ENCODE measurements at regions not wholly inside any gene's neighbourhood (a gene's known extent, or its start where the extent isn't known, plus 50 kb on each side); places are given as distances from the start of the nearest gene placed in this dataset.

DNA sequence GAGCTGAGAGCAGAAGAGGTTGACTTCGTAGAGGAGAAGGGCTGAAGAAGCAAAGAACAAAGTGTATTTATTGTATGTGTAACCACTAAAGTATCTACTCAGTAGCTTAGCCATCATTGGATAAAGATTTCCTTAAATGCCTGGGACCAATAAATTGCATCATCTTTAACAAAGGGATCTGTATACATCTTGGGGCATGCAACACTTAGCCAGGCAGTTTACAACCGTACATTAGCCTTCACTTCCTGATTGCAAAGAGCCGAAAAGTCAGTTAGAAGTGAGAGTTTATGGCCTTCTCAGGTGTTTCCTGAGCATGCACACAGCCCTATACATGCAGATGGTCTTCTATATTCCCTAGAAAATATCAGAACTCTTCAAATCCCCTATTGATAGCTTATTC lies 68.0 kb upstream of the MAGED1 start:
- no peak overlapping the region for H3K4me3 ChIP-seq (ENCODE audit: low read depth, low read length)
- TF ChIP-seq CTCF (IDR thresholded peaks at IDR 0.05; ENCODE audit: insufficient read depth, low read length) = no peak
- no peak for DNase-seq (ENCODE audit: low read depth)

DNA sequence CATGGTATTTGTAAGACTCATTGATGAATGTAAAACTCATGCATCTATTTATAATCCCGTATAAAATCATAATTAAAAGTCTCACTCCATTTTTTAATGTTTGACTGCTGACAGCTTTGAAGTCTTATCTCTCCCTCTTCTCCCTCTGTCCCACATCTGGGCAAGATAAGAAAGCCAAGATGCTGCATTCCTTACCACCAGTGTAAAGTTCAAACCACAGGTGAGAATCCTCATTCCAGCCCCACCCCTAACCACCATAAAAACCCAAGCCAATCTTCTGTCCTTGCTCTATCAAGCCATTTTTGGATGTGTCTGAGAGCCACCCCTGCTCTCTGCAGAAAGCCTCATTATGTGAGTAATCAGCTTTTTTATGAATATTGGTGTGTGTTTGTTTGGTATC lies 59.3 kb upstream of the MAGED1 start:
- H3K4me3 ChIP-seq (ENCODE audit: low read depth, low read length) = no peak overlapping the region
- DNase-seq (ENCODE audit: low read depth) = no peak
- no peak for TF ChIP-seq CTCF (IDR thresholded peaks at IDR 0.05; ENCODE audit: insufficient read depth, low read length)

GRCh38 chrX:51836823-51837222 lies 56.6 kb upstream of the MAGED1 start:
- TF ChIP-seq CTCF (IDR thresholded peaks at IDR 0.05; ENCODE audit: insufficient read depth, low read length) = no peak
- H3K4me3 ChIP-seq (ENCODE audit: low read depth, low read length) = no peak overlapping the region
- DNase-seq (ENCODE audit: low read depth) = no peak

DNA sequence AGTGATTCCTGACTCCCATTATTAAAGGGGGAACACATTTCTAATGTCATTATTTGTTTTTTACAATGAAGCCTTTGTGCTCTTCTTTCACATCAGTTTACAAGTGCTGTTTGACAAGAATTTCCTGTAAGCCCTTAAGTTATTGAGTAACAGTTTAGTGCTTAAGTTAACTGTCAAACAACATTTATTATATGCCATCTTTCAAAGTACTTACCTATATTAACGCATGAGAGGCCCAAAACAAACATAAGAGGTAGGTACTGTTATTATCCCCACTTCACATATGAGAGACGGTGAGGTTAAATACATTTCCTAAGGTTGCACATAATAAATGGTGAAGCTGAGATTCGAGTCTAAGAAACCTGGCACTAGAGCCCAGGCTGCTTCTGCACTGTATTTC lies 56.0 kb upstream of the MAGED1 start:
- no peak overlapping the region for H3K4me3 ChIP-seq (ENCODE audit: low read depth, low read length)
- DNase-seq (ENCODE audit: low read depth) = no peak
- no peak for TF ChIP-seq CTCF (IDR thresholded peaks at IDR 0.05; ENCODE audit: insufficient read depth, low read length)

GRCh38 chrX:51837921-51838320 lies 55.5 kb upstream of the MAGED1 start:
- no peak overlapping the region for H3K4me3 ChIP-seq (ENCODE audit: low read depth, low read length)
- no peak for TF ChIP-seq CTCF (IDR thresholded peaks at IDR 0.05; ENCODE audit: insufficient read depth, low read length)
- peak; percentile 30 for DNase-seq (ENCODE audit: low read depth)
